HCT116 (cell line): ENCODE measurements at regions not wholly inside any gene's neighbourhood (a gene's known extent, or its start where the extent isn't known, plus 50 kb on each side); places are given as distances from the start of the nearest gene placed in this dataset.

Experiments
- ATAC-seq: fragments of 200-7000 bp; cut with Tn5 transposase; 2 replicates; pipeline ENCODE4 v1.9.1; 2020; ENCODE audit warnings: mild to moderate bottlenecking, moderate library complexity
- BruUV-seq: library from RNA; stranded (reverse); fragments of 400-500 nt; replicated peaks from 2 replicates; lab custom pipeline; 2021; lab: Mats Ljungman, UMichigan
- CTCF ChIA-PET: fragments of 300-600 bp; sonication (Branson Sonifier 250); formaldehyde crosslinking; loops from one replicate; lab custom pipeline; 2021; ENCODE audit warnings: antibody characterized with exemption; lab: Charles Lee
- POLR2A ChIA-PET: fragments of 300-600, 350-600 bp; sonication (Branson Sonifier 250); formaldehyde crosslinking; loops from one replicate; lab custom pipeline; 2021; ENCODE audit warnings: antibody characterized with exemption; lab: Charles Lee
- RAD21 ChIA-PET, 2 experiments: fragments of 300-600 bp; sonication (Branson Sonifier 250); formaldehyde crosslinking; loops; one replicate each; lab custom pipeline; 2023; ENCODE audit warnings: low total read pairs in 2 of 2; ENCODE audit not compliant: uncharacterized antibody in 2 of 2, unreplicated experiment in 2 of 2, low non-redundant PET in 1 of 2; lab: Charles Lee
- DNase-seq: peaks from one replicate; pipeline ENCODE4 v3.0.0-alpha.2; 2010; ENCODE audit warnings: low read depth, low spot score
- H2AFZ ChIP-seq: fragments of 200-600 bp; shearing (Covaris generic), sonication (generic); 2 replicates; pipeline ENCODE4 v1.6.1; 2017; ENCODE audit warnings: low read depth, mixed run types, mixed read lengths, antibody characterized with exemption, low read length; ENCODE audit not compliant: poor library complexity, severe bottlenecking
- H3K27ac ChIP-seq: 2 replicates; pipeline ENCODE4 v1.5.1; 2012; ENCODE audit warnings: low read depth, low read length
- H3K27me3 ChIP-seq: fragments of 200-600 bp; sonication (generic); 2 replicates; pipeline ENCODE4 v1.6.1; 2016; ENCODE audit warnings: mixed run types, low read length, mixed read lengths; ENCODE audit not compliant: insufficient read depth
- H3K36me3 ChIP-seq, 2 experiments: fragments of 200-500 bp in 1 of 2; fragments of 200-600 bp in 1 of 2; sonication (Bioruptor generic) in 1 of 2; sonication (generic) in 1 of 2; 2 replicates each; pipeline versions ENCODE4 v1.5.1 to v1.6.1; 2014 to 2016; ENCODE audit warnings: low read length in 2 of 2, inconsistent platforms in 1 of 2, mixed read lengths in 1 of 2, mixed run types in 1 of 2; ENCODE audit not compliant: insufficient read depth in 2 of 2, control insufficient read depth in 1 of 2
- H3K4me1 ChIP-seq, 2 experiments: fragments of 200-600 bp in 1 of 2; sonication (generic) in 1 of 2; 2 replicates each; pipeline versions ENCODE4 v1.5.1 to v1.6.1; 2012 to 2017; ENCODE audit warnings: low read length in 2 of 2, inconsistent platforms in 1 of 2, mild to moderate bottlenecking in 1 of 2, mixed read lengths in 1 of 2, mixed run types in 1 of 2, moderate library complexity in 1 of 2; ENCODE audit not compliant: insufficient read depth in 2 of 2, control insufficient read depth in 1 of 2
- H3K4me2 ChIP-seq: fragments of 200-600 bp; sonication (generic); 2 replicates; pipeline ENCODE4 v1.6.1; 2017; ENCODE audit warnings: mixed run types, low read length, mixed read lengths
- H3K4me3 ChIP-seq, 2 experiments: fragments of 200-600 bp in 1 of 2; sonication (generic) in 1 of 2; replicated peaks in 1 of 2; 2 replicates each; pipeline ENCODE4 v1.5.1; 2011 to 2016; ENCODE audit warnings: low read length in 2 of 2, control low read depth in 1 of 2, low read depth in 1 of 2, mild to moderate bottlenecking in 1 of 2, mixed read lengths in 1 of 2, mixed run types in 1 of 2
- H3K79me2 ChIP-seq: fragments of 200-600 bp; sonication (generic); 2 replicates; pipeline ENCODE4 v1.6.1; 2017; ENCODE audit warnings: mild to moderate bottlenecking, mixed run types, low read length, moderate library complexity, mixed read lengths; ENCODE audit not compliant: insufficient read depth
- H3K9ac ChIP-seq: fragments of 200-600 bp; sonication (generic); 2 replicates; pipeline ENCODE4 v1.6.1; 2016; ENCODE audit warnings: low read length, mixed read lengths
- H3K9me2 ChIP-seq: fragments of 200-600 bp; sonication (generic), shearing (Covaris generic); 2 replicates; pipeline ENCODE4 v1.6.1; 2017; ENCODE audit warnings: mixed run types, mild to moderate bottlenecking, moderate library complexity; ENCODE audit not compliant: insufficient read depth
- H3K9me3 ChIP-seq, 2 experiments: fragments of 200-500 bp in 1 of 2; fragments of 200-600 bp in 1 of 2; sonication (Bioruptor generic) in 1 of 2; sonication (generic) in 1 of 2; 2 replicates each; pipeline ENCODE4 v1.6.1; 2014 to 2017; ENCODE audit warnings: low read length in 2 of 2, mixed read lengths in 2 of 2, inconsistent platforms in 1 of 2, low read depth in 1 of 2, mild to moderate bottlenecking in 1 of 2, mixed run types in 1 of 2, moderate library complexity in 1 of 2; ENCODE audit not compliant: control insufficient read depth in 1 of 2, insufficient read depth in 1 of 2
- H4K20me1 ChIP-seq: fragments of 200-600 bp; sonication (generic), shearing (Covaris generic); 2 replicates; pipeline ENCODE4 v1.6.1; 2017; ENCODE audit warnings: mixed run types, mild to moderate bottlenecking, moderate library complexity; ENCODE audit not compliant: insufficient read depth
- CEBPB ChIP-seq: IDR thresholded peaks from 2 replicates; pipeline ENCODE4 v1.6.1; 2012; ENCODE audit warnings: low read depth
- CTCF ChIP-seq, 3 experiments: fragments of 200-600 bp in 1 of 3; sonication (generic) in 1 of 3; IDR thresholded peaks in 2 of 3; conservative IDR thresholded peaks in 1 of 3; 2 replicates each; pipeline ENCODE4 v1.5.1; 2012 to 2017; ENCODE audit warnings: low read depth in 2 of 3, low read length in 2 of 3, antibody characterized with exemption in 1 of 3, borderline replicate concordance in 1 of 3, control low read depth in 1 of 3, mild to moderate bottlenecking in 1 of 3, mixed read lengths in 1 of 3, mixed run types in 1 of 3, moderate library complexity in 1 of 3; ENCODE audit not compliant: insufficient read depth in 1 of 3
- EGR1 ChIP-seq: IDR thresholded peaks from 2 replicates; pipeline ENCODE4 v1.6.1; 2012; ENCODE audit warnings: low read depth
- ELF1 ChIP-seq: IDR thresholded peaks from 2 replicates; pipeline ENCODE4 v1.6.1; 2012; ENCODE audit warnings: low read depth, borderline replicate concordance
- EZH2 ChIP-seq: fragments of 200-600 bp; sonication (generic); IDR thresholded peaks from 2 replicates; pipeline ENCODE4 v1.6.1; 2017; ENCODE audit warnings: antibody characterized with exemption, mixed run types
- EZH2phosphoT487 ChIP-seq: fragments of 200-600 bp; IDR thresholded peaks from 2 replicates; pipeline ENCODE4 v1.6.1; 2018; ENCODE audit warnings: antibody characterized with exemption, borderline replicate concordance
- MAX ChIP-seq: IDR thresholded peaks from 2 replicates; pipeline ENCODE4 v1.6.1; 2012
- POLR2A ChIP-seq: IDR thresholded peaks from 2 replicates; pipeline ENCODE4 v1.7.0; 2011; ENCODE audit warnings: borderline replicate concordance; ENCODE audit not compliant: insufficient read depth, insufficient read length; ENCODE audit errors: extremely low read depth
- POLR2AphosphoS5 ChIP-seq: IDR thresholded peaks from 2 replicates; pipeline ENCODE4 v1.6.1; 2011; ENCODE audit warnings: mild to moderate bottlenecking, low read depth, low read length, moderate library complexity
- RAD21 ChIP-seq: IDR thresholded peaks from 2 replicates; pipeline ENCODE4 v1.6.1; 2012; ENCODE audit warnings: low read depth, mild to moderate bottlenecking
- REST ChIP-seq: IDR thresholded peaks from 2 replicates; pipeline ENCODE4 v1.6.1; 2012; ENCODE audit warnings: low read depth
- SIN3A ChIP-seq: IDR thresholded peaks from 2 replicates; pipeline ENCODE4 v1.6.1; 2012; ENCODE audit warnings: low read depth
- SP1 ChIP-seq: IDR thresholded peaks from 2 replicates; pipeline ENCODE4 v1.6.1; 2012; ENCODE audit warnings: low read depth
- SRF ChIP-seq: IDR thresholded peaks from 2 replicates; pipeline ENCODE4 v1.6.1; 2012; ENCODE audit warnings: low read depth
- TCF7L2 ChIP-seq: IDR thresholded peaks from 2 replicates; pipeline ENCODE4 v1.7.0; 2011; ENCODE audit warnings: borderline replicate concordance, inconsistent platforms; ENCODE audit not compliant: insufficient read depth, insufficient read length; ENCODE audit errors: extremely low read depth
- ZFX ChIP-seq: fragments of 450-650 bp; IDR thresholded peaks from 2 replicates; pipeline ENCODE4 v1.6.1; 2017
- ZNF274 ChIP-seq: fragments of 200-500 bp; sonication (Bioruptor generic); IDR thresholded peaks from 2 replicates; pipeline ENCODE4 v1.6.1; 2014; ENCODE audit warnings: mild to moderate bottlenecking, low read depth, low read length, inconsistent platforms
- intact Hi-C: fragments of 100-400 bp; cut with micrococcal nuclease; formaldehyde crosslinking; loops from 2 replicates; pipeline ENCODE4 v1.10.0; 2022
- TF ChIP-seq, protein P1 (sequence below): IDR thresholded peaks from 2 replicates; pipeline ENCODE4 v1.6.1; 2011; ENCODE audit warnings: mild to moderate bottlenecking, low read length, moderate library complexity; ENCODE audit not compliant: insufficient replicate concordance; ENCODE audit errors: extremely low read depth
- TF ChIP-seq, protein P2 (sequence below): IDR thresholded peaks from 2 replicates; pipeline ENCODE4 v1.6.1; 2012

DNA sequence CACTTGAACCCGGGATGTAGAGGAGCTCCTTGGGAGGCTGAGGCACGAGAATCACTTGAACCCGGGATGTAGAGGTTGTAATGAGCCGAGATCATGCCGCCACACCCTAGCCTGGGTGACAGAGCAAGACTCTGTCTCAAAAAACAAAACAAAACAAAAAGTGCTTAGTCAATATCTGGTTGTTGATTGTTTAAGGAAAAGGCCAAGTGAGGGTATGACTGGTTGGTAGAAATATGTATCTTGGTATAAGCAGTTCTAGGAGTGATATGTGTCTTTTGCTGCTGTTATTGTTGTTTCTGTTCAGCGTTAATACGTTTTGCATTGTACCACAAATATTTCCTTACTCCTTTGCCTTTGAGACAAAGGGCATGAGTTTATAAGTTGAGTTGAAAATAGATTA, 210.7 kb upstream of the DMRT1 start:
- no TSS peak for BruUV-seq
- H3K9ac ChIP-seq = no peak overlapping the region
- H3K27ac ChIP-seq = no peak overlapping the region
- no peaks in the 10 kb centered on the region for H3K9me2 ChIP-seq
- no peak for DNase-seq
- H3K79me2 ChIP-seq = no peaks in the 10 kb centered on the region
- no peaks in the 10 kb centered on the region for H4K20me1 ChIP-seq
- H2AFZ ChIP-seq = no peak overlapping the region
- intact Hi-C loops = no loop called here
- no peak overlapping the region for H3K4me2 ChIP-seq
- POLR2A ChIA-PET = no interaction called here
- TF ChIP-seq TCF7L2 (no peak), CTCF (IDR thresholded peaks at IDR 0.05 in 2 of 3, conservative IDR thresholded peaks at IDR 0.05 in 1 of 3; ENCODE audit: borderline replicate concordance in 1 of 3, insufficient read depth in 1 of 3, low read depth in 2 of 3, low read length in 2 of 3) (no peak), SP1 (no peak), POLR2A (no peak), ELF1 (no peak), MAX (no peak), POLR2AphosphoS5 (no peak), REST (no peak), EZH2phosphoT487 (no peak), ZNF274 (no peak), SIN3A (no peak), ZFX (no peak), EZH2 (no peak), CEBPB (no peak), EGR1 (no peak), SRF (no peak), RAD21 (no peak)
- TF ChIP-seq, protein P1, sequence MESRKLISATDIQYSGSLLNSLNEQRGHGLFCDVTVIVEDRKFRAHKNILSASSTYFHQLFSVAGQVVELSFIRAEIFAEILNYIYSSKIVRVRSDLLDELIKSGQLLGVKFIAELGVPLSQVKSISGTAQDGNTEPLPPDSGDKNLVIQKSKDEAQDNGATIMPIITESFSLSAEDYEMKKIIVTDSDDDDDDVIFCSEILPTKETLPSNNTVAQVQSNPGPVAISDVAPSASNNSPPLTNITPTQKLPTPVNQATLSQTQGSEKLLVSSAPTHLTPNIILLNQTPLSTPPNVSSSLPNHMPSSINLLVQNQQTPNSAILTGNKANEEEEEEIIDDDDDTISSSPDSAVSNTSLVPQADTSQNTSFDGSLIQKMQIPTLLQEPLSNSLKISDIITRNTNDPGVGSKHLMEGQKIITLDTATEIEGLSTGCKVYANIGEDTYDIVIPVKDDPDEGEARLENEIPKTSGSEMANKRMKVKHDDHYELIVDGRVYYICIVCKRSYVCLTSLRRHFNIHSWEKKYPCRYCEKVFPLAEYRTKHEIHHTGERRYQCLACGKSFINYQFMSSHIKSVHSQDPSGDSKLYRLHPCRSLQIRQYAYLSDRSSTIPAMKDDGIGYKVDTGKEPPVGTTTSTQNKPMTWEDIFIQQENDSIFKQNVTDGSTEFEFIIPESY = no peak
- TF ChIP-seq, protein P2, sequence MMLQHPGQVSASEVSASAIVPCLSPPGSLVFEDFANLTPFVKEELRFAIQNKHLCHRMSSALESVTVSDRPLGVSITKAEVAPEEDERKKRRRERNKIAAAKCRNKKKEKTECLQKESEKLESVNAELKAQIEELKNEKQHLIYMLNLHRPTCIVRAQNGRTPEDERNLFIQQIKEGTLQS = no peak
- TF ChIP-seq, all 23 proteins: peak for 0
- H3K36me3 ChIP-seq = no peaks in the 10 kb centered on the region
- peaks cover 0 to 8% of the 10 kb centered on the region in 2 experiments; a peak in 1 of 4 replicates for H3K4me1 ChIP-seq
- CTCF ChIA-PET = no interaction called here
- no peak overlapping the region for H3K4me3 ChIP-seq
- no peaks in the 10 kb centered on the region; a peak in 1 of 4 replicates for H3K9me3 ChIP-seq
- no peaks in the 10 kb centered on the region for H3K27me3 ChIP-seq
- RAD21 ChIA-PET = no interaction called here
- ATAC-seq = no peak
